NCI-H187 treated with DMSO at 0.1 percent for 48 hours (cell line): ENCODE measurements at regions not wholly inside any gene's neighbourhood (a gene's known extent, or its start where the extent isn't known, plus 50 kb on each side); places are given as distances from the start of the nearest gene placed in this dataset.
"Not testable (repeated sequence)": the region's sequence is repeated elsewhere in the genome, so short reads cannot be mapped to it uniquely, and the experiment has no call there.

Experiments
- DNase-seq: peaks from one replicate; lab custom pipeline; 2025; lab: John Stamatoyannopoulos, UW

- DNase-seq: no peak
Measured at GRCh38 chr9:16278326-16278999, 592.0 kb downstream of the BNC2 start.

DNA sequence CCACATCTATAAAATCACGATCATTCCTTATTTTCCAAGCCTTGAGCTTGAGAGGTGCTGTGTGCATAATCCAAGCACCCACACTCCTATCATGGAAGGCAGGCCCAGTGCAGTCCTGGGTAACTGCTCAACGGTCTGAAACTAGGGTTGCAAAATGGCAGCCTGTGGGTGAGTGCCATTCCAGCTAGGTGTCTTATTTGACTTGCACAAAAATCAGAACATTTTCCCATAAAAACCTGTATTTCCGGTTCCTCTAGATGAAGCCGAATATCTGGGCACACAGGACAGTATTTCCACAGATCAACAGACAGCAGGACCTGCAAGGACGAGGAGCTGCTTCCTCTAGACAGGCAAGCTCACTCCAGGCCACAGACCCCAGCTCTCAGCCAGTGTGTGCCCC is 588.8 kb downstream of the BNC2 start:
- no peak for DNase-seq

GRCh38 chr9:16282216-16282615 is 588.3 kb downstream of the BNC2 start:
- no peak for DNase-seq

DNA sequence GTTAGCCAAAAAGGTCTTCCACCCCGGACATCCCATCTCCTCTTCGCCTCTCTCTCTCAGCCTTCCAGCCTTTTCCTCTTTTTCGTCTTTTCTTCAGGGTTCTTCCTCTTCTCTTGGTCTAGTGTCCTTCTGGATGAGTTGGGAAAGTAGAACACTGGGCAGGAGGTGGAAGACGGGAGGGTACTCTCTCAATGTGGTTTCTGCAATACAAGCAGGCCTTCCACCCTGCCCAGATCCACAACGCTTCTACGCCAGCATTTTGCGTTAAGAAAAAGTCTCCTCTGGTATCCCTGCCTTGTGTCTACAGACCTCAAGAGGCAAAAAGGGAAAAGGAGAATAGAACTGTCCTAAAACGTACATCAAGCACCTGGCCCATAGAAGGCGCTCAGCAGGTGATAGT is 587.8 kb downstream of the BNC2 start:
- no peak for DNase-seq

- no peak for DNase-seq
Measured at GRCh38 chr9:16286160-16286559, 584.3 kb downstream of the BNC2 start.

- DNase-seq: no peak
Measured at GRCh38 chr9:16289639-16290038, 580.8 kb downstream of the BNC2 start.

GRCh38 chr9:16290169-16290568 is 580.3 kb downstream of the BNC2 start:
- DNase-seq: no peak

- DNase-seq: no peak
Measured at GRCh38 chr9:16291921-16292320, 578.5 kb downstream of the BNC2 start.

GRCh38 chr9:16293610-16294009 is 576.9 kb downstream of the BNC2 start:
- no peak for DNase-seq

- no peak for DNase-seq
Measured at GRCh38 chr9:16294133-16294770, 576.2 kb downstream of the BNC2 start.

DNA sequence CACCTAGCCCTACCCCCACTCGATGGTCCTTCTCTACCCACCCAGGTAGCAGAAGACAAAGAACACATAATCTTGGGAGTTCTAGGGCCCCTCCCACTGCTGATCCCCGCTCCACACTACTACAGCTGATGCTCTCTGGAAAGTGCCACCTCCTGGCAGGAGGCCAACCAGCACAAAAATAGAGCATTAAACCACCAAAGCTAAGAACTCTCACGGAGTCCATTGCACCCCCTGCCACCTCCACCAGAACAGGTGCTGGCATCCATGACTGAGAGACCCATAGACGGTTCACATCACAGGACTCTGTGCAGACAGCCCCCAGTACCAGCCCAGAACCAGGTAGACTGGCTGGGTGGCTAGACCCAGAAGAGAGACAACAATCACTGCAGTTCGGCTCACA is 575.5 kb downstream of the BNC2 start:
- DNase-seq: not testable (repeated sequence)

DNA sequence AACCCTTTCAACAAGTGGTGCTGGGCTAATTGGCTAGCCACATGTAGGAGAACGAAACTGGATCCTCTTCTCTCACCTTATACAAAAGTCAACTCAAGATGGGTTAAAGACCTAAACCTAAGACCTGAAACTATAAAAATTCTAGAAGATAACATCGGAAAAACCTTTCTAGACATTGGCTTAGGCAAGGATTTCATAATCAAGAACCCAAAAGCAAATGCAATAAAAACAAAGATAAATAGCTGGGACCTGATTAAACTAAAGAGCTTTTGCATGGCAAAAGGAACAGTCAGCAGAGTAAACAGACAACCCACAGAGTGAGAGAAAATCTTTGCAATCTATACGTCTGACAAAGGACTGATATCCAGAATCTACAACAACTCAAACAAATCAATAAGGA is 571.1 kb downstream of the BNC2 start:
- not testable (repeated sequence) for DNase-seq

GRCh38 chr9:16303506-16303905 is 567.0 kb downstream of the BNC2 start:
- no peak for DNase-seq

- DNase-seq: no peak
Measured at GRCh38 chr9:16304301-16304700, 566.2 kb downstream of the BNC2 start.

GRCh38 chr9:16306586-16306985 is 563.9 kb downstream of the BNC2 start:
- no peak for DNase-seq

DNA sequence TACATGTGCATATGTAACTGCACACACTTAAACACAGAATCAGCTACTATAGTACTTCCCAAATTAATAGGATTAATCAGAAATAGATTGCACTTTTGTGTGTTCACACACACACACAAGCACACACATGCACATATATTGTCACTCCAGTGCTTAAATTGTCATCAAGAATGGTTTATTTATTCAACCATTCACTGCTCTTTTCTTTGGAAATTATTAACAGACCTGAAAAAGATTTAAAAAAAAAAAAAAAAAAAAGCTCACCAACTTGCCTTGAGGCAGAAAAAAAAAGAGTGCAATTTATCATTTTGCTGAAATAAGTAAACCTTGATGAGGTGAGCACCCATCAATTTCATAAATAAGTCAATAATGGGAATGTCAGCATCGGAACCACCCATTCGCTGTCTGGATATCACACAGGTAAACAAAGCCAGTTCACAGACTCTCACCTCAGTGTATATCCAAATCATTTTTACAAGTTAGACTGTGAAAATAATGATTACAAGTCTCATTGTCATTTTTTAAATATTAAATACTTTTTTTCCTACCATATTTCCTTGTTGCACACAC is 562.8 kb downstream of the BNC2 start:
- DNase-seq: no peak

DNA sequence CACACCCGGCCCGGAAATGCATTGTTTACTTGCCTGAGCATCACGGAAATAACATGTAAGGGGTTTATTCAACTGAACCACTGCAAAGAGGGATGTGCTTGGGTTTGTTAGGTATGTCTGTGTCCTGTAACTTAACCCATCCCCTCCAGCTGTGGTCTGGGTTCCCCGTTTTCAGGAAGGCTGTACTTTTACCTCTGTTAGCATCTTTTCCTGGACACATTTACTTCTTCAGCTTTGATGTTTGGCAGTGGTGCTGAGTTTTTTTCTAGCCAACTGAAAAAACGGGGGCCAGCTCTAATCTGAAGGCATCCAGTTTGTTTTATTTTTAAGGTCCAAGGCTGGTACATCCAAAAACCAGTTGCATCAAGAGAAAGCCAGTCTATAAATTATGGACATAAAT is 561.8 kb downstream of the BNC2 start:
- DNase-seq: no peak

DNA sequence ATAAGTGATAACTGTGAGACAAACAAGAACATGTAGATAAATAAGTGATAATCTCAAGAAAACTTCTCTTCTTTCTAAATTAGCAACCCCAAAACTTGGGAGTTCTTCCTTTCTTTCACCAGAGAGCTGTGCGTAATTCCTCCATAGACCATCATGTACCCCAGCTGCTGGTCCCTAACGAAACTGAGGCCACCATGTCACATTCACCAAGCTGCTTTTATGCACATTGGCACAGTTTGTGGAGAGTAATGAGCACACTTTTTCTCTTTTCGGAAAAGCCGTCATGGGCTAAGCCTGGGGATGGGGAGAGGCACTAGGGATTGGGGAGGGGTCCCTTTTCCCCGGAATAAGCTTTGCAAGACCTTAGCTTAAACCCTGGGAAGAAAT is 561.4 kb downstream of the BNC2 start:
- DNase-seq: no peak

DNA sequence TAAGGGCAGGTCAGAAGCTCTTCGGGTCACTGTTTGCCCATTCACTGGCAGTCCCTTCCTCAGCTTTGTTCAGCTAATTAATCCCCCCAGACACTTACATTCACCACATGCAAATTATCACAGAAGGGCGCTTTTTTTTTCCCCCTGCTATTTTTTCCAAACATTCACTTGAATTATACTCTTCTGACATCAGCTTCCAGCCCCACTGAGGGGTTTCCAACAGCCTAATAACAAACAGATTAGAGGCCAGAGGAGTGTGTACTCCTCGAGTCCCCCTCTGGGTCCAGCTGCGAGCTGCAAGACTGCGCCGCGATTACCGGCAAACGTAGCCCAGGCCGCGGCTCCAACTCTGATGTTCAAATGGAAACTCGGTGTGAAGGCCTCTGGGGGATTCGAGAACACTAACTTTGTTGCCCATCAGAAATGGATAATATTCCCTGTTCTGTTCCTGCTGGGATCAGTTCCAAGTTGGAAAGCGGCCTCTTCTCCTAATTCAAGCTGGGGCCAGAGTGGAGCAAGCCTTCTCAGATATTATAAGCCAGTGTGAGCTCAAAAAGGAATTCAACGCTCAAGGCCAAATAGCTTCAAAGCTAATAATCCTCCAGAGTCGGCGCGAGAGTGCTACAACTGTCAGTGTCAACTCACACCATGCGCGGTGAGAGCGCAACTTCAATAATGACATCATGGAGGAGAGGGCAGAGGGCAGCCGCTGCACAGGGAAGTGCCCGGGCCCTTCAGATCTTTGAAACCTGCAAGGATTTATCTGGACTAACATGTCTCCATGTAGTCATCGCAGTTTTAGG is 560.8 kb downstream of the BNC2 start:
- no peak for DNase-seq

DNA sequence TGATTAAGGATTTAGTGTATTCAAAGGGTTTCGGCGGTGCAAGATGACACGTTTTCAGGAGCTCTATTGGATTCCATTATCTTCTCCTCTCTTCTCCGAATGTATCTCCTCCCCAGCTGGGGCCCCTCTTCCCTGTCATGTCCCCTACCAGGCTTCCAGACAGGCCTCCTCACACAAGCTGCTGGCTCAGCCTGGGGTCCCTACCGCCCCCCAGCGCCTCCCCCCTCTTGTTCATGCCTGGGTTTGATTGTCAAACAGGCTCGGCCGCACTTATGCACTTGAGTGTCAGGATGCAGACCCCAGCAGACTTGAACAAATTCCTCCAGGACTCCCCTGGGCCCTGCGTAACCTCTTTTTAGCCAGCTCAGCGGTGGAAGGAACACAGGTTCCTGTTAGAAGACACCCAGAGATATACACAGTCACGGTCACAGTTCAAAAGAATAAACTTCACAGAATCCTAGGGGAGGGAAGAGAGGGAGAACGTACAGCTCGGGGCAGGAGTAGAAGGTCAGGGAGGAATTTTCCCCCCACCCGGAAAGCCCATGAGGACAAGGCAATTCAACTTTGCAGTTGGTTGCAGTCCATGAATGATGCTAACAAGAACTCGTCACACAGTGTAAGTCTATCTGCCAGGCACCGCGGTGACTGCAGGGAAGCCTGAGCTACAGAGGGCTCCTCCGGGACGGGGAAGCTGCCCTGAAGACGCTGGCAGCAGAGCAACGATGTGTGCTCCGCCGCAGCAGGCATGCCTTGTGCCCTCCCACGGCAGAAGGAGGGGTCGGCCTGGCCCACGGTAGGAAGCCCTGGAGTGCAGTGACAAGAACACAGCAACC is 560.0 kb downstream of the BNC2 start:
- no peak for DNase-seq

- no peak for DNase-seq
Measured at GRCh38 chr9:16312116-16312515, 558.4 kb downstream of the BNC2 start.

DNA sequence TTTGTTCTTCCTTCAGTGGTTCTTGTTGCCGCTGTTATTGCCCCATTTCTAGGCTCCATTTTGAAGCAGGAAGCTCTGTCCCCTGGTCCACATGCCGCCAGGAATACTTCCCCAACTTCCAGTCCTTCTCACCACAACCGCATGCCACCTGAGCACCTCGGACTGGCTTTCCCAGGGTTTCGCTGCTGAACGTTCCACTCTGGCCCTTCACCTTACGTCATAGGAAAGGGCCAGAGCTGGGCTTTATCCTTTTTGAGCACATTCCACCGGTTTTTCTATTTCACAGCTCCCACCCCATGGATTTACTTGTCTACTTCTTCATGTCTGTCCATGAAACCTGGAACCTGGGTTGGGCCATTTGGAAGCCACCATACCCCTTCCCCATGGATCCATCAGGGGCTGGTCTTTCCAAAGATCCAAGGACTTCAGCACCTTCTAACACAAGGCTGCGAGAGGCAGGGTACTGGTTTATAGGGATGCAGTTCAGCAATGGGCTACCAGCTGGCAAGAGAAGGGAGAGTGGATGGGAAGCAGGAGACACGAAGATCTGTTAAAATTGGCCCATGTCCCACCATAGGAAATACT is 557.4 kb downstream of the BNC2 start:
- no peak for DNase-seq
